Mucosa of descending colon (tissue), 3 donors: ENCODE measurements at regions not wholly inside any gene's neighbourhood (a gene's known extent, or its start where the extent isn't known, plus 50 kb on each side); places are given as distances from the start of the nearest gene placed in this dataset.
"Not testable (repeated sequence)": the region's sequence is repeated elsewhere in the genome, so short reads cannot be mapped to it uniquely, and the experiment has no call there.

Experiments used
- ATAC-seq: fragments of 200-7000 bp; cut with Tn5 transposase; one replicate; pipeline ENCODE4 v1.9.1; 2020; ENCODE audit warnings: mild to moderate bottlenecking, moderate library complexity
- DNase-seq, 3 donors: peaks; one replicate each; pipeline ENCODE4 v3.0.0-alpha.2; 2020
- H3K36me3 ChIP-seq: fragments of 200-600 bp; one replicate; pipeline ENCODE4 v1.8.0; 2021; ENCODE audit warnings: low read depth, mild to moderate bottlenecking
- H3K4me1 ChIP-seq: fragments of 200-600 bp; one replicate; pipeline ENCODE4 v1.8.0; 2021; ENCODE audit warnings: low read depth, mild to moderate bottlenecking
- H3K4me3 ChIP-seq: fragments of 200-600 bp; one replicate; pipeline ENCODE4 v1.8.0; 2021; ENCODE audit warnings: mild to moderate bottlenecking
- H3K9me3 ChIP-seq: fragments of 200-600 bp; one replicate; pipeline ENCODE4 v1.8.0; 2021; ENCODE audit warnings: mild to moderate bottlenecking
- intact Hi-C, 2 donors: fragments of 100-400 bp; cut with DNase I in 1 of 2; cut with micrococcal nuclease in 1 of 2; formaldehyde crosslinking; loops; one replicate each; pipeline versions ENCODE4 v1.11.0 to v1.11.1; 2022; cut with DNase I, micrococcal nuclease
- TF ChIP-seq, protein P1 (sequence below): fragments of 200-600 bp; IDR thresholded peaks from one replicate; pipeline ENCODE4 v1.8.0; 2022; ENCODE audit warnings: antibody characterized with exemption, mild to moderate bottlenecking
- donor health status: DM: no; HTN: no; CAD: no; lungs with moderate emphysema.
- donor health status: DM: no; HTN: no; CAD: no.
- donor health status: DM: no; HTN: yes; CAD: no.

DNA sequence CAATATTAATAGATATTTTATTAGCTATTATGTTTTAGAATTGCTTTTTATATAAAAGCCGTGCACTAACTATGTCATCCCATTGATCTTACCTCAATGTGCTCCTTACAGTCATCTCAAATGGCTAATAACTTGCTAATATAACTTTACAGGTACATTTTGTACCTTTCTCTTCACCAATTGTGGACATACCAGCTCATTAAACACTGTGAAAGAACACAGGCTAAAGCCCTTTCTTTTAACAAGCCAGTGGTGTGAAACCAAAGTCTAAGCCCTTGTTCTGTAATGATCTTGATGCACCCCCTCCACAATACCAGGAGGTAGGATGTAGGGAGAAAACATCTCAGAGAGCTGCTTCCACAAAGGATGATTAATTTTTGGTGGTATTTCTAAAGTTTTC is 675.3 kb upstream of the USP15 start:
- Histone ChIP-seq H3K4me3 (no peak overlapping the region), H3K9me3 (peaks cover 8% of the 10 kb centered on the region), H3K36me3 (no peaks in the 10 kb centered on the region), H3K4me1 (no peaks in the 10 kb centered on the region)
- ATAC-seq = no peak
- no peak for DNase-seq
- intact Hi-C loops = no loop called here
- TF ChIP-seq, protein P1, sequence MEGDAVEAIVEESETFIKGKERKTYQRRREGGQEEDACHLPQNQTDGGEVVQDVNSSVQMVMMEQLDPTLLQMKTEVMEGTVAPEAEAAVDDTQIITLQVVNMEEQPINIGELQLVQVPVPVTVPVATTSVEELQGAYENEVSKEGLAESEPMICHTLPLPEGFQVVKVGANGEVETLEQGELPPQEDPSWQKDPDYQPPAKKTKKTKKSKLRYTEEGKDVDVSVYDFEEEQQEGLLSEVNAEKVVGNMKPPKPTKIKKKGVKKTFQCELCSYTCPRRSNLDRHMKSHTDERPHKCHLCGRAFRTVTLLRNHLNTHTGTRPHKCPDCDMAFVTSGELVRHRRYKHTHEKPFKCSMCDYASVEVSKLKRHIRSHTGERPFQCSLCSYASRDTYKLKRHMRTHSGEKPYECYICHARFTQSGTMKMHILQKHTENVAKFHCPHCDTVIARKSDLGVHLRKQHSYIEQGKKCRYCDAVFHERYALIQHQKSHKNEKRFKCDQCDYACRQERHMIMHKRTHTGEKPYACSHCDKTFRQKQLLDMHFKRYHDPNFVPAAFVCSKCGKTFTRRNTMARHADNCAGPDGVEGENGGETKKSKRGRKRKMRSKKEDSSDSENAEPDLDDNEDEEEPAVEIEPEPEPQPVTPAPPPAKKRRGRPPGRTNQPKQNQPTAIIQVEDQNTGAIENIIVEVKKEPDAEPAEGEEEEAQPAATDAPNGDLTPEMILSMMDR = no peak

DNA sequence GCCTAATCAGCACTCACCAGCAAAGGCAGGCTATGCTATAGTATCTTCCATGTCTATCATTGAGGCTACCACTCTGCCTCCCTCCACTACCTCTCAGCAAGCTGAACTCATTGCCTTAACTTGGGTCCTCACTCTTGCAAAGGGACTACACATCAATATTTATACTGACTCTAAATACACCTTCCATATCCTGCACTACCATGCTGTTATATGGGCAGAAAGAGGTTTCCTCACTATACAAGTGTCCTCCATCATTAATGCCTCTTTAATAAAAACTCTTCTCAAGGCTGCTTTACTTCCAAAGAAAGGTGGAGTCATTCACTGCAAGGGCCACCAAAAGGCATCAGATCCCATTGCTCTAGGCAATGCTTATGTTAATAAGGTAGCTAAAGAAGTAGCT is 669.3 kb upstream of the USP15 start:
- ATAC-seq, H3K36me3 ChIP-seq, DNase-seq, H3K4me1 ChIP-seq, H3K4me3 ChIP-seq, intact Hi-C loops: not testable (repeated sequence)
- H3K9me3 ChIP-seq = peaks cover 35% of the 10 kb centered on the region

DNA sequence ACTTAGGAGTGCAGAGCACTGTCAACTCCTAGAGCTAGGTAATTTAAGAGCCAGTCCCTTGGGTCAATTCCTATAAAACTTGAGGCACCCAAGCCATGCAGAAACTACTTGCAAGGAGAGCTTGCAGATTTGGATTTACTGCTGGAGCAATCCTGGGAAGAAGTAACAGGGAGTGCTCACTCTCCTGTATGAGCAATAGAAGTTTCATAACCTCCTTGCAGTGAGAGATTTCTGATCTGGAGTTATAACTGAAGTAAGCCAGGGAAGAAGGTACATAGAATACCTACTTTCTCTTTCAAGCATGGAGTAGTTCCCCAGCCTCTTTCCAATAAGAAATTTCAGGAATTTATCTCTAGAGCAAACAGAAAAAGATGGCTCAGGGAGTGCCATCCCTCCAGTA is 650.1 kb upstream of the USP15 start:
- TF ChIP-seq, protein P1 = no peak
- Histone ChIP-seq H3K4me1 (no peaks in the 10 kb centered on the region), H3K4me3 (no peak overlapping the region), H3K36me3 (no peaks in the 10 kb centered on the region), H3K9me3 (peaks cover 2% of the 10 kb centered on the region)
- ATAC-seq = no peak
- intact Hi-C loops = no loop called here
- no peak for DNase-seq

DNA sequence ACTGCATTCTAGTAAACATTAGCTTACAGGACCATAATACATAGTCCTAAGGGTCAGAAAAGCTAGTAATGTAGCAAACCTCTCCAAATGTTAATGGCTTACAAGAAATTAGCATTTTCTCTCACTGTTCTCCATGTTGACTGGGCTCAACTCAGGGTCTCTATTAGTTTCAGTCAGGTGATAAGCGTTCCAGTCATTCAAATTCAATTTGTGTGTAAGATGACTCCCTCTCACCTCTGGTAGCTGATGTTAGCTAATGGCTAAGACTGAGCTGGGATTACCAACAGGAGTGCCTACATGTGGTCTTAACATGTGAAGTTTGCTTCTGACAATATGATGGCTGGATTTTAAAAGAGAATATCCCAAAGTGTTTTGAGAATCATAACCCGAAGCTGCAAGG is 630.5 kb upstream of the USP15 start:
- TF ChIP-seq, protein P1 = no peak
- Histone ChIP-seq H3K4me3 (no peak overlapping the region), H3K4me1 (no peaks in the 10 kb centered on the region), H3K9me3 (no peaks in the 10 kb centered on the region), H3K36me3 (no peaks in the 10 kb centered on the region)
- DNase-seq (no peak), ATAC-seq (no peak)
- intact Hi-C loops = no loop called here

DNA sequence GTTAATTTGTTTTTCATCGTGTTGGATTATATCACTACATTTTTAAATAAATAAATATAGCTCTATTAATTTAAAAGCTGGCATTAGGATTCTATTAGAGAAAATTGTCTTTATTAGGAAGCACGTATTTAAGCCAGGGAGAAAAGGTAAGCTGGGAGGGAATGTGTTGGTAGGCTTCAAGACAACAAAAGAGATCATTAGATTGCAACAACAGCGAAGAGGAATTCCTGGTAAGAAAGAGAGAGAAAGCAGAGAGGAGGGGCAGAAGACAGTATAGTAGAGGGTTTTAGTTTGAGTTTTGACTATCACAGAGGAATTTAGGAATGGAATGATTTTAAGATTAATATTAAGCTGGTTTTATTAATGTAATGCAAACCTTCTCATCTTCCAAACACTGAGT is 613.6 kb upstream of the USP15 start:
- intact Hi-C loops = no loop called here

DNA sequence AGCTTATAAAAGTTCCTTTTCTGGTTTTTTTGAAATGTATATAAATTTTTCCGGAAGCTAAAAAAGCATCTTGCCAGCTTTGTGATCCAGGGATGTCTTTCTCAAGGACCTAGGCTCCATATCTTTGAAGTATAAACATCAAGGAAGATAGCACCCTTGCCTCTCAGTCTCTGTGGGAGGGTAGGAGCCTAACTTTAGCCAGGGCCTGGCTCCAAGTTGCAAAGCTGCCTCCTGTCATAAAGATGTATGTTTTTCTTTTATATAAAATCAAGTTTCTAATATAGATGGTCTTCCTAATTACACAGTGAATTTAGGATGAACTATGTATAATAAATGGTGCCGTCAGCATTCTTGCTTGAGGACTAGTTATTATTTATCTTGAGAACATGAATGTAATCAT is 612.6 kb upstream of the USP15 start:
- Histone ChIP-seq H3K9me3 (peaks cover 8% of the 10 kb centered on the region), H3K4me3 (no peak overlapping the region), H3K4me1 (no peaks in the 10 kb centered on the region), H3K36me3 (no peaks in the 10 kb centered on the region)
- ATAC-seq (no peak), DNase-seq (no peak)
- intact Hi-C loops = no loop called here
- TF ChIP-seq, protein P1 = no peak

More for the DNA sequence above, 613.6 kb upstream of the USP15 start:
- Histone ChIP-seq H3K9me3 (peaks cover 14% of the 10 kb centered on the region), H3K4me3 (no peak overlapping the region), H3K36me3 (no peaks in the 10 kb centered on the region), H3K4me1 (no peaks in the 10 kb centered on the region)
- ATAC-seq (no peak), DNase-seq (no peak)
- TF ChIP-seq, protein P1 = no peak
